Ureter (tissue), 1 donor: ENCODE measurements at regions not wholly inside any gene's neighbourhood (a gene's known extent, or its start where the extent isn't known, plus 50 kb on each side); places are given as distances from the start of the nearest gene placed in this dataset.
"Not testable (repeated sequence)": the region's sequence is repeated elsewhere in the genome, so short reads cannot be mapped to it uniquely, and the experiment has no call there.

ENCODE experiments used
- DNase-seq: peaks from one replicate; pipeline ENCODE4 v3.0.0-alpha.2; 2020; ENCODE audit warnings: low spot score
- donor health status: DM: yes; HTN: yes; CAD: no.

GRCh38 chr1:157460381-157460780 lies 91.9 kb downstream of the FCRL5 start:
- no peak for DNase-seq

GRCh38 chr1:157457279-157457678 lies 95.0 kb downstream of the FCRL5 start:
- no peak for DNase-seq

- no peak for DNase-seq
Observed at GRCh38 chr1:157455318-157455717, 97.0 kb downstream of the FCRL5 start.

GRCh38 chr1:157450106-157450505 lies 102.2 kb downstream of the FCRL5 start:
- no peak for DNase-seq

- no peak for DNase-seq
Observed at GRCh38 chr1:157448636-157449035, 103.7 kb downstream of the FCRL5 start.

- not testable (repeated sequence) for DNase-seq
Observed at GRCh38 chr1:157446356-157446755, 106.0 kb downstream of the FCRL5 start.

GRCh38 chr1:157445616-157446140 lies 106.6 kb downstream of the FCRL5 start:
- DNase-seq, result not testable (repeated sequence)

GRCh38 chr1:157442065-157442464 lies 110.2 kb downstream of the FCRL5 start:
- DNase-seq, result no peak

- DNase-seq, result no peak
Observed at GRCh38 chr1:157439302-157439954, 112.9 kb downstream of the FCRL5 start.

- DNase-seq, result no peak
Observed at GRCh38 chr1:157438613-157439012, 113.7 kb downstream of the FCRL5 start.

- no peak for DNase-seq
Observed at GRCh38 chr1:157438146-157438545, 114.2 kb downstream of the FCRL5 start.

GRCh38 chr1:157437296-157437695 lies 115.0 kb downstream of the FCRL5 start:
- DNase-seq, result no peak

GRCh38 chr1:157431751-157432150 lies 120.6 kb downstream of the FCRL5 start:
- no peak for DNase-seq

- no peak for DNase-seq
Observed at GRCh38 chr1:157429601-157430240, 122.6 kb downstream of the FCRL5 start.

- not testable (repeated sequence) for DNase-seq
Observed at GRCh38 chr1:157423764-157424163, 128.6 kb downstream of the FCRL5 start.

GRCh38 chr1:157419845-157420542 lies 132.3 kb downstream of the FCRL5 start:
- DNase-seq, result no peak

- DNase-seq, result no peak
Observed at GRCh38 chr1:157418659-157419058, 133.7 kb downstream of the FCRL5 start.

- no peak for DNase-seq
Observed at GRCh38 chr1:157418231-157418630, 134.1 kb downstream of the FCRL5 start.

GRCh38 chr1:157415661-157416060 lies 136.7 kb downstream of the FCRL5 start:
- no peak for DNase-seq

- no peak for DNase-seq
Observed at GRCh38 chr1:157412308-157412707, 140.0 kb downstream of the FCRL5 start.

GRCh38 chr1:157411769-157412168 lies 140.5 kb downstream of the FCRL5 start:
- DNase-seq, result no peak

GRCh38 chr1:157411064-157411463 lies 141.3 kb downstream of the FCRL5 start:
- DNase-seq, result no peak

- DNase-seq, result no peak
Observed at GRCh38 chr1:157410457-157410856, 141.9 kb downstream of the FCRL5 start.
